ENCODE measurements at regions not wholly inside any gene's neighbourhood (a gene's known extent, or its start where the extent isn't known, plus 50 kb on each side); places are given as distances from the start of the nearest gene placed in this dataset.

- POLR2A ChIA-PET, result no interaction called here
- Mint-ChIP-seq H3K27me3 (ENCODE audit: insufficient read depth, unreplicated experiment) (peaks cover 8% of the 10 kb centered on the region), H3K9me3 (ENCODE audit: unreplicated experiment) (no peaks in the 10 kb centered on the region), H3K27ac (ENCODE audit: unreplicated experiment) (no peak overlapping the region), H3K4me1 (ENCODE audit: low read depth, unreplicated experiment) (no peaks in the 10 kb centered on the region), H3K4me3 (ENCODE audit: unreplicated experiment) (no peak overlapping the region), H3K36me3 (ENCODE audit: insufficient read depth, unreplicated experiment) (no peaks in the 10 kb centered on the region)
- DNase-seq, result no peak
- CTCF ChIA-PET, result no interaction called here
- intact Hi-C loops (cut with micrococcal nuclease; ENCODE audit: unreplicated experiment), result no loop called here
- no peaks in the 10 kb centered on the region for H3K9me3 ChIP-seq
- TF ChIP-seq CTCF (IDR thresholded peaks at IDR 0.05; ENCODE audit: insufficient read depth in 1 of 2, low read depth in 1 of 2, low read length in 1 of 2, severe bottlenecking in 1 of 2, unreplicated experiment in 1 of 2), result no peak
- no peaks in the 10 kb centered on the region for H3K36me3 ChIP-seq (ENCODE audit: control insufficient read depth, insufficient read depth, low read length)
- BruUV-seq (replicated peaks), result no TSS peak
- no peaks in the 10 kb centered on the region for H3K27me3 ChIP-seq (replicated peaks; ENCODE audit: control insufficient read depth, insufficient read depth, low read length)
- no peaks in the 10 kb centered on the region for H3K4me1 ChIP-seq
- H3K4me3 ChIP-seq (ENCODE audit: low read depth, low read length), result no peak overlapping the region
Measured at GRCh38 chr6:77245026-77245425, 218.3 kb downstream of the HTR1B start.

GRCh38 chr6:77231438-77232305 lies 231.6 kb downstream of the HTR1B start:
- DNase-seq, result no peak
- no TSS peak for BruUV-seq (replicated peaks)
- POLR2A ChIA-PET, result no interaction called here
- Mint-ChIP-seq H3K4me1 (ENCODE audit: low read depth, unreplicated experiment) (no peaks in the 10 kb centered on the region), H3K9me3 (ENCODE audit: unreplicated experiment) (no peaks in the 10 kb centered on the region), H3K36me3 (ENCODE audit: insufficient read depth, unreplicated experiment) (no peaks in the 10 kb centered on the region), H3K27ac (ENCODE audit: unreplicated experiment) (no peak overlapping the region), H3K4me3 (ENCODE audit: unreplicated experiment) (no peak overlapping the region), H3K27me3 (ENCODE audit: insufficient read depth, unreplicated experiment) (no peaks in the 10 kb centered on the region)
- Histone ChIP-seq H3K9me3 (no peaks in the 10 kb centered on the region), H3K4me1 (no peaks in the 10 kb centered on the region), H3K4me3 (ENCODE audit: low read depth, low read length) (no peak overlapping the region), H3K27me3 (replicated peaks; ENCODE audit: control insufficient read depth, insufficient read depth, low read length) (no peaks in the 10 kb centered on the region), H3K36me3 (ENCODE audit: control insufficient read depth, insufficient read depth, low read length) (no peaks in the 10 kb centered on the region)
- TF ChIP-seq CTCF (IDR thresholded peaks at IDR 0.05; ENCODE audit: insufficient read depth in 1 of 2, low read depth in 1 of 2, low read length in 1 of 2, severe bottlenecking in 1 of 2, unreplicated experiment in 1 of 2), result no peak
- CTCF ChIA-PET, result no interaction called here
- intact Hi-C loops (cut with micrococcal nuclease; ENCODE audit: unreplicated experiment), result no loop called here

- no peak for DNase-seq
- Mint-ChIP-seq H3K9me3 (ENCODE audit: unreplicated experiment) (peaks cover 7% of the 10 kb centered on the region), H3K27me3 (ENCODE audit: insufficient read depth, unreplicated experiment) (no peaks in the 10 kb centered on the region), H3K27ac (ENCODE audit: unreplicated experiment) (no peak overlapping the region), H3K36me3 (ENCODE audit: insufficient read depth, unreplicated experiment) (no peaks in the 10 kb centered on the region), H3K4me3 (ENCODE audit: unreplicated experiment) (no peak overlapping the region), H3K4me1 (ENCODE audit: low read depth, unreplicated experiment) (no peaks in the 10 kb centered on the region)
- H3K9me3 ChIP-seq, result no peaks in the 10 kb centered on the region
- no peaks in the 10 kb centered on the region for H3K27me3 ChIP-seq (replicated peaks; ENCODE audit: control insufficient read depth, insufficient read depth, low read length)
- ChIA-PET CTCF (no interaction called here), POLR2A (no interaction called here)
- H3K36me3 ChIP-seq (ENCODE audit: control insufficient read depth, insufficient read depth, low read length), result no peaks in the 10 kb centered on the region
- intact Hi-C loops (cut with micrococcal nuclease; ENCODE audit: unreplicated experiment), result no loop called here
- no peak overlapping the region for H3K4me3 ChIP-seq (ENCODE audit: low read depth, low read length)
- BruUV-seq (replicated peaks), result no TSS peak
- H3K4me1 ChIP-seq, result no peaks in the 10 kb centered on the region
- TF ChIP-seq CTCF (IDR thresholded peaks at IDR 0.05; ENCODE audit: insufficient read depth in 1 of 2, low read depth in 1 of 2, low read length in 1 of 2, severe bottlenecking in 1 of 2, unreplicated experiment in 1 of 2), result no peak
Measured at GRCh38 chr6:77228279-77228678, 235.0 kb downstream of the HTR1B start.
